HUES6 (cell line): ENCODE measurements at regions not wholly inside any gene's neighbourhood (a gene's known extent, or its start where the extent isn't known, plus 50 kb on each side); places are given as distances from the start of the nearest gene placed in this dataset.

Experiments
- H3K27ac ChIP-seq: 2 replicates; pipeline ENCODE4 v1.7.0; 2013; ENCODE audit warnings: low read depth, mild to moderate bottlenecking, low read length, inconsistent platforms
- H3K27me3 ChIP-seq: 2 replicates; pipeline ENCODE4 v1.6.1; 2013; ENCODE audit warnings: low read length; ENCODE audit not compliant: control insufficient read depth, insufficient read depth
- H3K36me3 ChIP-seq: 2 replicates; pipeline ENCODE4 v1.6.1; 2013; ENCODE audit warnings: low read length; ENCODE audit not compliant: control insufficient read depth, insufficient read depth
- H3K4me1 ChIP-seq: 2 replicates; pipeline ENCODE4 v1.6.1; 2013; ENCODE audit warnings: low read length; ENCODE audit not compliant: control insufficient read depth, insufficient read depth
- H3K4me3 ChIP-seq: 2 replicates; pipeline ENCODE4 v1.5.1; 2013; ENCODE audit warnings: low read depth, low read length
- H3K9ac ChIP-seq: one replicate; pipeline ENCODE4 v1.6.1; 2013; ENCODE audit warnings: mild to moderate bottlenecking, low read length
- H3K9me3 ChIP-seq: 2 replicates; pipeline ENCODE4 v1.6.1; 2013; ENCODE audit warnings: low read depth, low read length; ENCODE audit not compliant: control insufficient read depth, insufficient read depth

GRCh38 chr14:97719931-97720330, 922.7 kb downstream of the VRK1 start:
- Histone ChIP-seq H3K27ac (no peak overlapping the region), H3K4me3 (no peak overlapping the region), H3K9me3 (peaks cover 4% of the 10 kb centered on the region; the same call in 1 of the 2 replicates)

GRCh38 chr14:97723351-97723750, 926.2 kb downstream of the VRK1 start:
- H3K4me3 ChIP-seq = no peak overlapping the region
- H3K9ac ChIP-seq = no peak overlapping the region
- H3K4me1 ChIP-seq = no peaks in the 10 kb centered on the region
- no peak overlapping the region for H3K27ac ChIP-seq
- H3K27me3 ChIP-seq = no peaks in the 10 kb centered on the region
- H3K9me3 ChIP-seq = peaks cover 4% of the 10 kb centered on the region; the same call in 1 of the 2 replicates
- no peaks in the 10 kb centered on the region for H3K36me3 ChIP-seq

More at GRCh38 chr14:97719931-97720330, 922.7 kb downstream of the VRK1 start:
- Histone ChIP-seq H3K9ac (no peak overlapping the region), H3K4me1 (no peaks in the 10 kb centered on the region), H3K27me3 (no peaks in the 10 kb centered on the region), H3K36me3 (no peaks in the 10 kb centered on the region)

- no peaks in the 10 kb centered on the region for H3K27me3 ChIP-seq
- no peak overlapping the region for H3K9ac ChIP-seq
Measured at GRCh38 chr14:97723819-97724218, 926.6 kb downstream of the VRK1 start.

GRCh38 chr14:97724265-97724731, 927.1 kb downstream of the VRK1 start:
- H3K4me1 ChIP-seq = no peaks in the 10 kb centered on the region
- no peak overlapping the region for H3K4me3 ChIP-seq
- no peaks in the 10 kb centered on the region for H3K36me3 ChIP-seq
- no peaks in the 10 kb centered on the region for H3K27me3 ChIP-seq
- peaks cover 4% of the 10 kb centered on the region; the same call in 1 of the 2 replicates for H3K9me3 ChIP-seq
- H3K27ac ChIP-seq = no peak overlapping the region
- no peak overlapping the region for H3K9ac ChIP-seq

More at GRCh38 chr14:97723819-97724218, 926.6 kb downstream of the VRK1 start:
- no peaks in the 10 kb centered on the region for H3K36me3 ChIP-seq
- H3K9me3 ChIP-seq = peaks cover 4% of the 10 kb centered on the region; the same call in 1 of the 2 replicates
- no peak overlapping the region for H3K27ac ChIP-seq
- H3K4me3 ChIP-seq = no peak overlapping the region
- H3K4me1 ChIP-seq = no peaks in the 10 kb centered on the region

- Histone ChIP-seq H3K9ac (no peak overlapping the region), H3K4me3 (no peak overlapping the region), H3K36me3 (no peaks in the 10 kb centered on the region), H3K9me3 (no peaks in the 10 kb centered on the region), H3K4me1 (no peaks in the 10 kb centered on the region), H3K27me3 (no peaks in the 10 kb centered on the region), H3K27ac (no peak overlapping the region)
Measured at GRCh38 chr14:97726676-97727075, 929.5 kb downstream of the VRK1 start.

- Histone ChIP-seq H3K9ac (no peak overlapping the region), H3K4me1 (no peaks in the 10 kb centered on the region), H3K27ac (no peak overlapping the region), H3K9me3 (no peaks in the 10 kb centered on the region), H3K27me3 (no peaks in the 10 kb centered on the region), H3K36me3 (no peaks in the 10 kb centered on the region), H3K4me3 (no peak overlapping the region)
Measured at GRCh38 chr14:97730706-97731105, 933.5 kb downstream of the VRK1 start.

- no peaks in the 10 kb centered on the region for H3K9me3 ChIP-seq
- no peak overlapping the region for H3K4me3 ChIP-seq
- no peaks in the 10 kb centered on the region for H3K36me3 ChIP-seq
- no peaks in the 10 kb centered on the region for H3K27me3 ChIP-seq
- no peak overlapping the region for H3K9ac ChIP-seq
- no peaks in the 10 kb centered on the region for H3K4me1 ChIP-seq
- no peak overlapping the region for H3K27ac ChIP-seq
Measured at GRCh38 chr14:97731800-97732199, 934.6 kb downstream of the VRK1 start.

GRCh38 chr14:97747316-97747715, 950.1 kb downstream of the VRK1 start:
- Histone ChIP-seq H3K9me3 (no peaks in the 10 kb centered on the region), H3K4me3 (no peak overlapping the region), H3K27me3 (no peaks in the 10 kb centered on the region), H3K9ac (no peak overlapping the region), H3K36me3 (no peaks in the 10 kb centered on the region), H3K4me1 (peaks cover 5% of the 10 kb centered on the region; the same call in 1 of the 2 replicates), H3K27ac (no peak overlapping the region)

GRCh38 chr14:97748616-97749015, 951.4 kb downstream of the VRK1 start:
- H3K4me1 ChIP-seq = peaks cover 5% of the 10 kb centered on the region; the same call in 1 of the 2 replicates
- no peak overlapping the region for H3K4me3 ChIP-seq
- no peaks in the 10 kb centered on the region for H3K27me3 ChIP-seq
- H3K9me3 ChIP-seq = no peaks in the 10 kb centered on the region
- H3K9ac ChIP-seq = no peak overlapping the region
- no peaks in the 10 kb centered on the region for H3K36me3 ChIP-seq
- no peak overlapping the region for H3K27ac ChIP-seq

GRCh38 chr14:97757491-97757890, 960.3 kb downstream of the VRK1 start:
- no peak overlapping the region for H3K4me3 ChIP-seq
- H3K27me3 ChIP-seq = no peaks in the 10 kb centered on the region
- H3K36me3 ChIP-seq = no peaks in the 10 kb centered on the region
- H3K9me3 ChIP-seq = no peaks in the 10 kb centered on the region
- H3K9ac ChIP-seq = no peak overlapping the region
- H3K4me1 ChIP-seq = peaks cover 12% of the 10 kb centered on the region; the same call in 1 of the 2 replicates
- no peak overlapping the region for H3K27ac ChIP-seq

GRCh38 chr14:97760050-97760449, 962.9 kb downstream of the VRK1 start:
- H3K9ac ChIP-seq = no peak overlapping the region
- no peak overlapping the region for H3K4me3 ChIP-seq
- no peaks in the 10 kb centered on the region for H3K9me3 ChIP-seq
- H3K27me3 ChIP-seq = no peaks in the 10 kb centered on the region
- no peaks in the 10 kb centered on the region for H3K36me3 ChIP-seq
- H3K4me1 ChIP-seq = peaks cover 12% of the 10 kb centered on the region; the same call in 1 of the 2 replicates
- H3K27ac ChIP-seq = no peak overlapping the region
